GM18498 (cell line): ENCODE measurements at regions not wholly inside any gene's neighbourhood (a gene's known extent, or its start where the extent isn't known, plus 50 kb on each side); places are given as distances from the start of the nearest gene placed in this dataset.

Experiments
- ATAC-seq: cut with Tn5 transposase; IDR thresholded peaks from one replicate; pipeline ENCODE4 v1.9.1; 2021; ENCODE audit warnings: mild to moderate bottlenecking, moderate library complexity; ENCODE audit not compliant: unreplicated experiment

DNA sequence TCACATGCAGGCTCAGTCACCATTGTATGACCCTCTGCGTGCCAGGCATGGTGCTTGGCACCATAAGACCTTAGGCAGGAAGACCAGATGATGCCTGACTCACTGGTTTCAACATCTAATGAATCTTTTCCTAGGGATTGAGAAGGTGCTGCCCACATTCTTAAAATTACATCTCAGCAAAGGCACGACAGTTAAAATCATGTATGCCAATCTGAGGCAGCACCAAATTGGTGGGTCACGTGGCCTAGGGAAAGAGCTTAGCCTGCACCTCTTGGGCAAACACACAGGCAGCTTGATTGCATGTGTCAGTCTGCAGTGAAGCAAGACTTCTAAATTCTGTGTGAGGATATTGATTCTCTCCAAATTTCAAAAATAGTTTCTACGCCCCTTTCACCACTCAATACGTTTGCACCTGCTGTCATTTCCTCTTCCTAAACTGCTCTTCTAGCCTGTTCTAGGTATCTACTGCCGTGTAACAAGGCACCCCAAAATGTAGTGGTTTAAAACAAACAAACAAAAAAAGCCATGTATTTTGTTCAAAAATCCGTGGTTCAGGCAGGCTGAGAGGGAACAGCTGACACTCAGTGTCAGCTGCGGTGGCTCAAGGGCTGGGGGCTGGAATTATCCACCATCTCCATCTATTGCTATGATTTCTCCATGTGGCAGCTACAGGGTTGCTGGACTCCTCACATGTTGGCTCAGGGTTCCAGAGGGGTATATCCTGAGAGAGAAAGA lies 160.2 kb upstream of the FGGY start:
- no peak for ATAC-seq

DNA sequence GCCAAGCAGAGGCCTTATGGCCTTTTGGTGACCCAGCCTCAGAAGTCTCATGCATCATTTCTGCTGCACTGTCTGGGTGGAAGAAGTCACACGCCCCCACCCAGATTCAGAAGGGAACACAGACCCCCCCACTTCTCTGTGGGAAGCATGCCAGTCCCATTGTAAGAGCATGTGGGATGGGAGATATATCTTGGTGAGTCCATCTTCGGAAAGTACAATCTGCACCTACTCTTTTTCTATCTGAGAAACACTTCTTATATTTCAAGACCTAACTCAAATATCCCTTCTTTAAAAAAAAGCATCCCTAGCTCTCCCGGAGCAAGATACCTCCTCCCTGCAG lies 159.6 kb upstream of the FGGY start:
- ATAC-seq: no peak

DNA sequence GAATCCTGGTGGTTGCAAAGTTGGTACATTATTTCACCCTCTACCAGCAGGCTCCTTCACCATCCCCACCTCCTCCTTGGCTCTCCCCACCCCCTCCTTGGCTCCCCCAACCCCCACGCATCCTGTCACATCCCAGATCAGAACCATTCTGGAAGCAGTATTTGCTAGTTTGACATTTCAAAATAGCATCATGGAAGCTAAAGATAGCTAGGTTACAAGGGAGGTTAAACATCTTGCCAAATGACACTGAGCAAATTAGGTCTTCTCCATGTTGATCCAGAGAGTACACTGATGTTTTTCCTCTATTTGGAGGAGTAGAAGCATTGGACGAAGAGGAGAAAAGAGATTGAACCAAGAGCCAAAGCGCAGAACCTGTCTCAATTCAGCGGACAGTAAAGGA lies 158.9 kb upstream of the FGGY start:
- no peak for ATAC-seq

DNA sequence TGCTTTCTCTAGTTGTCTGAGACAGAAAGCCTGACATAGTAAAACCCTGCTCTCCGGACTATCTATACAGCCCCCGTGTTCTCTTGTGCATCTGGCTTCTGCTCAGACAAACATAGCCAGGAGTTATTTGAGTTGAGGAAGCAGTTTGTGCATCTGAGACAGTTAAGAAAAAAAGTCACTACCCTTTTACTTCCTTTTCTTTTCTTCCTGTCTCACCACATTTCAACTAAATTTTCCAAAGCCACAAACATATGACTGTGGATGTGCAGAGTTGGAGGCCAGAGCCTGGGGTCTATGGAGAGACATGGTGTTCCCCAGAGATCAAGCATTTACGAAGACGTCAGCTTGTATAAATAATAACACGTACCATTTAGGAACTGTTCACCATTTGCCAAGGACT lies 158.5 kb upstream of the FGGY start:
- ATAC-seq: no peak

DNA sequence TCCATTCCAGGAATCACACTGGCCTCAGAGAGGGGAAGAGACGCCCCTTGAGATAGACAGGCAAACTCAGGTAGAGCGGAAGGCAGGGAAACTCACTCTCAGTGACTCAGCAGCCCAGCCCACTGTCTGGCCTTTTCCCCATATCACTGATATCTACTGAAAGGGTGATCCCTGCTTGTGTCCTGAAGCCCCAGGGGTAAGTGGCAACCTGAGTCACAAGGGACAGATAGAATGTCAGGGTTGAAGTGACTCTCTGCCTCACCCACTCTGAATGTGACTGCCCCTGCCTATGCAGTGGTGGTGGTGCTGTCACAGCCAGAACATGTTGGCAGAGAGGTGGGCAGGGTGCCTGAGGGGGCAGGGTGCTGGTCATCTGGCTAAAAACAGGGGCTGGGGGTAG lies 157.5 kb upstream of the FGGY start:
- no peak for ATAC-seq

DNA sequence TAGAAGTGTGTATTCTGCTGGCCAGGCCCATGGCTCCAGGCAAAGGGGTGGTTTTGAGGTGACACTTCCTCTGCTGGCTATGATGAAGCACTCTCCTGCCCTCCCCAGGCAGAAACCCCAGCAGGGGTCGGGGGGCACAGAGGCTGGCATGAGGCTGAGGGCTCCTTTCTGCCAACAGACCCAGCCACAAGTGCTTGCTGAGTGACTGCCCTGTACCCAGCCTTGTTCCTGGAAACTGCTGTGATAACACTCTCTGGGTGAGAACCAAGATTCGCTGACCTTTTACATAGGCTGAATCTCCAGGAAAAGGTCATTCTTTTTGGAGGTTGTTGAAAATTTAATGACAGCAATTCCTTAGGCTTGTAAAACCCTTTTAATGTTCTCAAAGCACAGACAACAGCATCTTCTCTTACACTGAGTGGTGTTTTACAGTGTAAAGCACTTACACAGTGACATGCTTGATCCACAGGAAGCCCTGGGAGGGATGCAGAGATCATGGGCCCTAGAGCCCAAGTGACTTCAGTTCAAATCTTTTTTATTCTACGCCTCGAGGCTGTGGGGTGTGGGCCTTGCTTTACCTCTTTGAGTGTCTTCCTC lies 155.5 kb upstream of the FGGY start:
- ATAC-seq: no peak

DNA sequence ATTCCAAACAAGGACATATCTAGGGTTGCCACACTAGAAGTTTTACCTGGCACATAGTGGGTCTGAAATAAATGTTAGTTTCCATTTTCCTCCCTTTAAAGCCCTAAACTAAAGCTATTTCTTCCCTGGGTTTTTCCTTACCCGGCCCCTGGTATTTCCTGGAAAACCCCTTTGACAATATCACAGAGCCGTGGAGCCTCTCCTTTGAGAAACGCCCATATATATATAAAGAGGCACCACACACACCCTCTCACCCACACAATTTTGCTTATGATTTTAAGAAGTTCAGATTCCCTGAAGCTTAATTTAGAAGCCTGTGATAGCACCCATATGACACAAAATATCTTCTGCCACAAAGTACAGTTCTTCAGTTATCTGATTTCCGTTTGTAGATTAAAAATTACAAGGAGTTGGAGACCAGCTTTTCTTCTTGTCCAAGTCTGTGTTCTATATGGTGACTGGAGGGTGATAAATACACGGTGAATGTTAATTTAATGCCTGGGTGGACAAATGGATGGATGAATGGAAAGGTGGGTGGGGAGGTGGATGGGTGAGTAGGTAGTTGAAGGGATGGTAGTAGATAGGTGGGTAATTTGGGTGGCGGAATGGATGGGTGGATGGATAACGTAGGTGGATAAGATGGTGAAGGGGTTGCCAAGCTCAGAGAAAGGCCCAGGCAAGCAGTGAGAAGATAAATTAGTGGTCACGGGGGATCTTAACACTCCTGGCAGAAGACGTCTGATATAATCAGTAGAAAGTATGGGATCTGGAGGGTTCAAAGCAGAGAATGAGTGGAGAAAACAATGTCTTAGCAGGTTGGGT lies 154.4 kb upstream of the FGGY start:
- ATAC-seq: no peak

DNA sequence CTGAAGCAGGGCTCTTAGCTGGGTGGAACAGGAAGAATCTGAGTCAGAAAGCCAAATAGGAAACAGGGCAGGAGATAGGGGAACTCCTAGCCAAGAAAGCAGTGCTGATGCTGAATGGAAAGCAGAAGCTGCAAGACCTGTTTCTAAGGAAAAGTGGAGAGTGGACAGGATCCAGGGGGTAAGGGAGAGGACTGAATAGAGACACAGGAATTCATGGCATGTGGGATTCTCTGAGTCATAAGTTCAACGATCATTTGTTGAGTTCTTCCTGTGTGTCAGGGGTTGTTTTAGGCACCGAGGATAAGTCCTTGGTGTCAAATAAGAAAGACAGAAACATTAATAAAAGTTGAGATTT lies 153.8 kb upstream of the FGGY start:
- no peak for ATAC-seq

DNA sequence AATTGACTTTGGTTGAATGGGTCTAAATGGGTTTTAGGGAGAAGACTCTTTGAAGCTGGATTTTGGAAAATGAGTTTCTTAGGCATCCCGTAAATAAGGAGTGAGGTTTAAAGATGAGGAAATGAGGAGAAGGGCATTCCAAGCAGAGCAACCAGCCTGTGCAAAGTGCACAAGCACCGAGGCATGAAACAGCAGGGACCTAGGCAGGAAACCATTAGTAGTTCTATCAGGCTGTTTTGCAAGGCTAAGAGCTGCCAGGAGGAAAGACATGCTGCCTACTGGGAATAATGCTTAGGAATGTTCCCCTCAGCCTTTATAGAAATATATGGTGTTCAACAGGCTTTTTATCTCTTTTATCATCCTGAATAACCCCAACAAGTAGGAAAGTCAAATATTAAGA lies 153.1 kb upstream of the FGGY start:
- ATAC-seq: no peak

DNA sequence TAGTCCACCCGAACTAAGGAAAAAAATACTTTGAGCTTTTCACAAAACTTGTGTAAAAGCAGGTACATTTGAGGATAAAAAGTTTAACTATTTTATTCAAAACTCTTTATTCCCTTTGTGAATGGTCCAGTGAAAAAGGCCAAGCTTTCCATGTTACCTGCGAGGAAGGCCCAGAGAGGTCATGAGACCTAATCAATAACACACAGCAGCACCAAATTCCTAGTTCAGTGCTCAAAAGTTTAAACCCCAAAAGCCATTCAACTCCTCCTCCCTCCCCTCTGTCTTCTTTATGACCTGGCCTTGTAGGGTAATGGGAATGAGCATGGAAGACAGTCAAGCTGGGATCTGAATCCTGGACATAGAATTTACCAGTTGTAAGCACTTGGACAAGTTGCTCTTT lies 151.9 kb upstream of the FGGY start:
- no peak for ATAC-seq

DNA sequence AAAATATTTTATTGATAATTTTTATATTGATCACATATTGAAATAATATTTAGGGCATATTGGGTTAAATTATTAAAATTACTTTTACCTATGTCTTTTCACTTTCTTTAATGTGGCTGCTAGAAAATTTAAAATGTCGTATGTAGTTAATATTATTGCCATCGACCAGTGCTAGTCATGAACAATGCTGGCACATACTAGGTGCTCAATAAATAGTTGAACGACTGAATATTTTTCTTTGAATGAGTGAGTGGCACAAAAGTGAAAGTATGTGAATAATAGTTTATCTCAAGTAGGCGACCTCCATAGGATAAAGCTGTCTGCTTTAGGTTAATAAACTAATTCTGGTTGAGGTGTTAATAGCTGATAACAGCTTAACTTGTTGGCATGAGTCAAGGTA lies 150.8 kb upstream of the FGGY start:
- ATAC-seq: no peak

DNA sequence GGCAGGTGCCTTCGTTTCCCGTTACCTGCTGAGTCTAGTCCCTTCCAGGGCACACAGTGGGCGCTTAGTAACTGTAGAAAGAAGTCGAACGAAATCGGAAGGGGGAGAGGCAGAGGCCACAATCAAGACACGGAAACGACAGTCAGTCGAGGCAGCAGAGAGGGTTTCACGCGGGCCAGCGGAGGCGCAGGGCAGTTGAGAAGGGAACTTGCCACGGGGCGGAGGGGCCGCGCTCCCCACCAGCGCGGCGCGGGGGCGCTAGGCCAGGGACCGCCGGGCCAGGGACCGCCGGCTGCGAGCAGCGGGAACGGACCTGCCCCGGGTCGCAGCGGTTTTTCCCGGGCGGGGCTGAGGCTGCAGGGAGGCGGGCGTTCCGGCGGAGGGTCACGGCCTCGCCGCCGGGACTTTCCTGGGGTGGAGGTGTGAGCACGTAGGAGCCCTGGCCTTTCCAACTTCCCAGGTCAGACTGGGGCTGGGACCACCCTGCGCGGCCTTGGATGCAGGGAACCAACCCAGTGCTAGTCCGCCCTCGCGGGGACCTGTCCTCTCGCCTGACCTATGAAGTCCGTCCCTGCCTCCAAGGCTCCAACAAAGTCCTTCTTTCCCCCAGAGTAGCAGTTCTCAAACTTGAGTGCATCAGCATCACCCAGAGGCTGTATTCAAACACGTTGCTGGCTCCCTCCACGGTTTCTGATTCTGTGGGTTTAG lies 150.1 kb upstream of the FGGY start:
- peak; percentile 69 for ATAC-seq

DNA sequence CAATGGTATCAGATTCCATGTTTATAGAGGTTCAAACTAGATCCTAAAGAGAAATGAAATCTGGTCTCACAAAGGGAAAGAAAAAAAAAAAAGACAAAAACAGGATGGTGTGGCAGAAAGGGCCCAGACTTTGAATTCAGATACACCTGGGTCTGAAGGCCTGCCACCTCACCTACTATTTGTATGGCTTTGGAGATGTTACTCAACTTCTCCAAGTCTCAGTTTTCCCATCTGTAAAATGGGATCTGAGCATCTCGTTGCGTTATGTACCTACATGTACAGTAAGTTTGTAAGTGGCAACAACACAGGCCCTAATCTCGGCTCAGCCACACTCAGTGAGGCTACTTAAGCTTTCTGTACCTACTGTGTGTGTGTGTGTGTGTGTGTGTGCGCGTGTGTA lies 147.5 kb upstream of the FGGY start:
- no peak for ATAC-seq

DNA sequence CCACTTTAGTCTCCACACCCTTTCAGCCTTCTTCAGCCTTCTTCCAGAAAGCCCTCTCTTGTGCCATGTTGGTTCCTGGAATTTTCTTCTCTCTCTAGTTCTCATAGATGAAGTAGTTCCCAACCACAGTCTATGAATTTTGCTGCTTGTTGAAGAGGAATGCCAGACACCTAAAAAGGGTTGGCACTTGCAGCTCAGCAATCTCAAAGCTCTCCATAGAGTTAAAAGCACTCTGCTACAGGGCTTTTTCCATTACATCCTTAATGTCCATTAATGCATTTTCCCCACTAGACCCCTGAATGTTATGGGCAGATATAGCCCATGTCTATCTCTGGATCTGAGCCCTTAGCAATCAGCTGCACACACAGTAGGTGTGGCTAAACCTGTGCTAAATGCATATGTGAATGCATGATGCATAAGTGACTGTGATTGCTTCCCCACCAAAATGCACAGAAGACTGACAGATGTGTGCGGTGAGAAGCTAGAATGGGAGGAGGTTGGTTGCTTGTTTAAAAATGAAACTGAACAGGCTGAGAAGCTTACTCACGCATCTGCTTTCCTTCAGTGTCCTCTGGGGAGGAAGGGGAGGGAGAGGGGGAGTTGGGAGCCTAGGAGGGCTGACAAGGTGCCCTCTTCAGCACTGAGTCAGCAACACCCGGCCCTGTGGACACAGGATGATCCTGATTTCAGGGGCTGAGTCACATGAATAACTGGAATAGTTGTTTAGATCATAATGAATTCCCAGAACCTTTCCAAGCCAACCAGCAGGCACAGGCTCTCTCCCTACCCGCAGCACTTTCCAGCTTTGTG lies 146.1 kb upstream of the FGGY start:
- peak; percentile 67 for ATAC-seq

DNA sequence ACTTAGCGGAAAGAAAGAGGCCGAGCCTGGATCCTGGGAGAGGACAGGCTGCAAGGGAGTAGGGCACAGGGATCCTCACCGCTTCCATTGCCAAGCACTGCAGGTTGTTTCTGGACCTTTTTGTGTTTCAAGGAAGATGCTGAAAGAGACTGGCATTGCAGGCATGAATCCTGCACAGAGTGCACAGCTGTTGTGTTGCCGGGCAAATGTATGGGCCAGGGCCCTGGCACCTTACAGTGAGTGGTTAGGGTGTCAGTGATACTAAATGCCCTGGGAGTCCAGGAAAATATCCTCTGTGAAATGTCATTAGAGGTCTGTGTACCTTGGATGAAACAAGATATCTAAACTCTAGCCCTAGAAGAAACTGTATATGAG lies 145.5 kb upstream of the FGGY start:
- ATAC-seq: no peak

DNA sequence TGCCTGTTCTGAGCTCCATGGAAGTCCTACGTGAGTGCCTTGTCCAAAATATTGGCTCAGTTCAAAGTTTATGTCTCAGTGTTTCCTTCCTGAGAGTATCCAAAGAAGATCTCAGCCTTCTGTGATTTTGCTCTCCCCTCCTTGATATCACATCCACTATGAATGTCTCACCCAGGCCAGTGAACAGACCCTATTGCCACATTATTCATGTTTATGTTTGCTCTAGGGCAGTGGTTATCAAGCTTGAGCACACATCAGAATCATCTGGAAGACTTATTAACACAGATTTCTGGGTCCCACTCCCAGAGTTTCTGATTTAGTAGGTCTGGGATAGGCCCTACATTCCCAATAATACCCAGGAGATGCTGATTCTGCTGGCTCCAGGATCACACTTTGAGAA lies 145.0 kb upstream of the FGGY start:
- ATAC-seq: no peak

DNA sequence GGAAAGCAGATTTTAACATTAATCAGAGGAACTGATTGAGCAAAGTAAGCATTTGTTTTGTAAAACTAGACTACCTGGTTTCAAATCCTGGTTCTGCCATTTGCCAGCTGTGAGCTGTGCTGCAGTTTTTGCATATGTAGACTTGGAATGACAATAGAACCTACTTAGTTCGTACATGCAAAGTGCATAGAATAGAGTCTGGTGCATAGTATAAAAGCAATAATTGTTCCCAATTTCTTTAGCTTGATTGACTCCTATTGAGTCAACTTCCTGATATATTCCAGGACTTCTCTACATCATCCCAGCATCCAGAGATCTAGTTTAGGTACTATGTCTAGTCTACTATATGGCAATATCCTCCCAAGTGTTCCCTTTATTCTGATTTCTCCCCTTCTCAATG lies 144.4 kb upstream of the FGGY start:
- ATAC-seq: no peak

DNA sequence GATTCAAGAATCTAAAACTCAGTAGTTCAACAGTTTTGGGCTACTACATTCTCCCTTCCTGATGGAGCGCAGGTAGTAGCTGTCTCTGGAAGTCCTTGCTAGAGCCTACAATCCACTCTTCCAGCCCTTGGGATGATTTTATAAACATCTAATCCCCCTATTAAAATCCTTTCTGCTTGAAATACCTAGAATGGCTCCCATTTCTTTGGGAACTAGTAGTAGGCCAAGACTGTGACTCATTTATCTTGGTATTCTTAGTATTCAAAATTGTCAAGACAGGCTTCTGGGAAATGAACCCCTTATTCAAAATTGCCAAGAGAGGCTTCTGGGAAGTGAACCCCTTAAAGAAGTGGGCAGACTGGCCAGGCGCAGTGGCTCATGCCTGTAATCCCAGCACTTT lies 142.5 kb upstream of the FGGY start:
- ATAC-seq: no peak

DNA sequence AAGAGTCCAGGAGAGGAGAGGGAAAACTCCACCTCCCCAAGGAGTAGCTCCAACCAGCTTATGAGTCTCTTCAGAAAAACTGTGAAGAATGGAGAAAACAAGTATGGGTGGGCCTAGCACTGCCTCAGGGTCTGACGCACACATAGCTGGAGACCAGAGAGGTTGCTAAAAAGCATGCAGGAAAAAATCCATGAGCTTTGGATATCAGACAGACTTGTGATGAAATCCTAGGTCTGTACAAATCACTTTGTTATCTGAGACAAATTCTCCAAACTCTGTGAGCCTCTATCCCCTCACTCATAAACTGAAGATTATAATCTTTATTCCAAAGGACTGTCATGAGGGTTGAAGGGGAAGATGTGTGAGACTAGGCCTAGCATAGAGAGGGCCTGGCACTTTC lies 141.5 kb upstream of the FGGY start:
- ATAC-seq: no peak

DNA sequence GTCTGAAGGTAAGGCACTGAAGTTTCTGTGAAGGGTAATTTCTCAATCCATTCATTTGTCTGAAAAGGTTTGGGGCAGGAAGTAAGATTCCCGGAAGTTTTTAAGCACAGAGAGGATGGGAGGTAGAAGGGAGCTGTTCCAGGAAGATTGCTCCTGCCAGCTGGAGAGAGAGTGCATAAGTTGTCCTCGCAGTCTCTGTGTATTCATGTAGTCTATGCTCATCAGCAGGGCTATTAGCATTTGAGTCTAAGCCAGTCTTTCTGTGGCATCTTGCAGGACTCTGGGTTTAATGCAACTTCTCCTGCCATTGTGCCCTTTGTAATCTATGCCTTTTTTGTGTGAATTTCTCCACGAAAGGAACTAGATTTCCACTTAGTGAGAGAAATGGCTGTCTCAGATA lies 140.8 kb upstream of the FGGY start:
- ATAC-seq: no peak
